ENCODE measurements at regions not wholly inside any gene's neighbourhood (a gene's known extent, or its start where the extent isn't known, plus 50 kb on each side); places are given as distances from the start of the nearest gene placed in this dataset.

DNA sequence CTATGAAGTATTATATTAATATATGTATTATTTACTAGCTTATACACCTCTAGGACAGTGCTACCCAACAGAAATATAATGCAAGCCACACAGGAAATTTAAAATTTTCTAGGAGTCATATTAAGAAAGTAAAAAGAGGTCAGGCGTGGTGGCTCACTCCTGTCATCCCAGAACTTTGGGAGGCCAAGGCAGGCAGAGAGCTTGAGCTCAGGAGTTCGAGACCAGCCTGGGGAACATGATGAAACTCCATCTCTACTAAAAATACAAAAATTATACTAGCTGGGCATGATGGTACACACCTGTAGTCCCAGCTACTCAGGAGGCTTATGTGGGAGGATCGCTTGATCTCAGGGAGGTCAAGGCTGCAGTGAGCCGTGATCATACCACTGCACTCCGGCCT, 237.6 kb upstream of the ZNF217 start:
- TF ChIP-seq CTCF (IDR thresholded peaks at IDR 0.05 in 8 of 11, conservative IDR thresholded peaks at IDR 0.05 in 3 of 11): no peak
- no peak for TF ChIP-seq POLR2A (IDR thresholded peaks at IDR 0.05)

Data from spleen (tissue), 7 donors.